ENCODE measurements at regions not wholly inside any gene's neighbourhood (a gene's known extent, or its start where the extent isn't known, plus 50 kb on each side); places are given as distances from the start of the nearest gene placed in this dataset.

DNA sequence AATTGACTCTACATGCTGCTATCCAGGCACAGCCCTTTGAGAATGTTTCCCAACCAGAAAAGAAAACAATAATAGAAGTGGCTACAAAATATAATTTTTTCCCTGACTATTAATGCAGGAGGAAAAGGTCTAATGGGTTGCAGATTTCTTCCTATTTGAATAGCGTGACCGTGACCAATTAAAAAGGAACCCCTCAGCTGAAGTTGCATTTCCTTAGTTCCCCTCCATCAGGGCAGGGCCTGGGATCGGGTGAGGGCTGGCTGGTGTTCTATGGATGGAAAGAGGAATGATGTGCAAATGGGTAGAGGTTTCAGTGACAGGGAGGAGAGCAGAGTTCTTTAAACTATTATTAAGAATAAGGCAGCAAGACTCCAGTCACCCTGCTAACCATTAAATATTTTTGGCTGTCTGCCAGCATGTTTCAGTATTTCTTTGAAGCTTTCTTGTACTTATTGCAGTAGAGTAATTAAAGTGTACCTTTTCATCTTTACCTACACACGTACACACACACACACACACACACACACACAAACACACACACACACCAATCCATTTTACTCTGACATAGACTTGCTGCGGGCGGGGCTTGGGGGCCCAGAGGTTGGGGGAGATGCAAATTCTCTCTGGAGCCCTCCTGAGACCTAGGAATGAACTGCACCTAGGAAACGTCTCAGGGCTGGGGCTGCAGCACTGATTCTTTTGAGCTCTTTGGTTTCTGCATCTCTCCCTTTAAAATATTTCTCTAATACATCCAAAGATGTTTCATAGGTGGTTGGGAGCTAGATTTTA, 154.8 kb upstream of the SLC35B3 start:
- TF ChIP-seq YY1 (IDR thresholded peaks at IDR 0.05; ENCODE audit: low read depth) = no peak

GRCh38 chr6:8588176-8588575, 152.8 kb upstream of the SLC35B3 start:
- TF ChIP-seq YY1 (IDR thresholded peaks at IDR 0.05; ENCODE audit: low read depth) = no peak
- no peak for TF ChIP-seq TEAD4 (IDR thresholded peaks at IDR 0.05)
- no peak for TF ChIP-seq EGR1 (IDR thresholded peaks at IDR 0.05)
- no peak for TF ChIP-seq RAD21 (IDR thresholded peaks at IDR 0.05; ENCODE audit: low read depth)
- TF ChIP-seq, protein P1, sequence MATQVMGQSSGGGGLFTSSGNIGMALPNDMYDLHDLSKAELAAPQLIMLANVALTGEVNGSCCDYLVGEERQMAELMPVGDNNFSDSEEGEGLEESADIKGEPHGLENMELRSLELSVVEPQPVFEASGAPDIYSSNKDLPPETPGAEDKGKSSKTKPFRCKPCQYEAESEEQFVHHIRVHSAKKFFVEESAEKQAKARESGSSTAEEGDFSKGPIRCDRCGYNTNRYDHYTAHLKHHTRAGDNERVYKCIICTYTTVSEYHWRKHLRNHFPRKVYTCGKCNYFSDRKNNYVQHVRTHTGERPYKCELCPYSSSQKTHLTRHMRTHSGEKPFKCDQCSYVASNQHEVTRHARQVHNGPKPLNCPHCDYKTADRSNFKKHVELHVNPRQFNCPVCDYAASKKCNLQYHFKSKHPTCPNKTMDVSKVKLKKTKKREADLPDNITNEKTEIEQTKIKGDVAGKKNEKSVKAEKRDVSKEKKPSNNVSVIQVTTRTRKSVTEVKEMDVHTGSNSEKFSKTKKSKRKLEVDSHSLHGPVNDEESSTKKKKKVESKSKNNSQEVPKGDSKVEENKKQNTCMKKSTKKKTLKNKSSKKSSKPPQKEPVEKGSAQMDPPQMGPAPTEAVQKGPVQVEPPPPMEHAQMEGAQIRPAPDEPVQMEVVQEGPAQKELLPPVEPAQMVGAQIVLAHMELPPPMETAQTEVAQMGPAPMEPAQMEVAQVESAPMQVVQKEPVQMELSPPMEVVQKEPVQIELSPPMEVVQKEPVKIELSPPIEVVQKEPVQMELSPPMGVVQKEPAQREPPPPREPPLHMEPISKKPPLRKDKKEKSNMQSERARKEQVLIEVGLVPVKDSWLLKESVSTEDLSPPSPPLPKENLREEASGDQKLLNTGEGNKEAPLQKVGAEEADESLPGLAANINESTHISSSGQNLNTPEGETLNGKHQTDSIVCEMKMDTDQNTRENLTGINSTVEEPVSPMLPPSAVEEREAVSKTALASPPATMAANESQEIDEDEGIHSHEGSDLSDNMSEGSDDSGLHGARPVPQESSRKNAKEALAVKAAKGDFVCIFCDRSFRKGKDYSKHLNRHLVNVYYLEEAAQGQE (IDR thresholded peaks at IDR 0.05; ENCODE audit: low read depth) = no peak
- no peak for TF ChIP-seq NFIC (IDR thresholded peaks at IDR 0.05)
- TF ChIP-seq, protein P2, sequence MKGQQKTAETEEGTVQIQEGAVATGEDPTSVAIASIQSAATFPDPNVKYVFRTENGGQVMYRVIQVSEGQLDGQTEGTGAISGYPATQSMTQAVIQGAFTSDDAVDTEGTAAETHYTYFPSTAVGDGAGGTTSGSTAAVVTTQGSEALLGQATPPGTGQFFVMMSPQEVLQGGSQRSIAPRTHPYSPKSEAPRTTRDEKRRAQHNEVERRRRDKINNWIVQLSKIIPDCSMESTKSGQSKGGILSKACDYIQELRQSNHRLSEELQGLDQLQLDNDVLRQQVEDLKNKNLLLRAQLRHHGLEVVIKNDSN (IDR thresholded peaks at IDR 0.05) = no peak
- TF ChIP-seq CEBPB (IDR thresholded peaks at IDR 0.05) = no peak
- TF ChIP-seq ZBTB7A (IDR thresholded peaks at IDR 0.05; ENCODE audit: low read depth) = no peak
- TF ChIP-seq TAF1 (IDR thresholded peaks at IDR 0.05; ENCODE audit: low read depth) = no peak
- TF ChIP-seq TCF12 (IDR thresholded peaks at IDR 0.05; ENCODE audit: low read depth) = no peak
- TF ChIP-seq CREB1 (IDR thresholded peaks at IDR 0.05; ENCODE audit: low read depth) = no peak
- TF ChIP-seq, protein P3, sequence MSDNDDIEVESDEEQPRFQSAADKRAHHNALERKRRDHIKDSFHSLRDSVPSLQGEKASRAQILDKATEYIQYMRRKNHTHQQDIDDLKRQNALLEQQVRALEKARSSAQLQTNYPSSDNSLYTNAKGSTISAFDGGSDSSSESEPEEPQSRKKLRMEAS (IDR thresholded peaks at IDR 0.05) = no peak

DNA sequence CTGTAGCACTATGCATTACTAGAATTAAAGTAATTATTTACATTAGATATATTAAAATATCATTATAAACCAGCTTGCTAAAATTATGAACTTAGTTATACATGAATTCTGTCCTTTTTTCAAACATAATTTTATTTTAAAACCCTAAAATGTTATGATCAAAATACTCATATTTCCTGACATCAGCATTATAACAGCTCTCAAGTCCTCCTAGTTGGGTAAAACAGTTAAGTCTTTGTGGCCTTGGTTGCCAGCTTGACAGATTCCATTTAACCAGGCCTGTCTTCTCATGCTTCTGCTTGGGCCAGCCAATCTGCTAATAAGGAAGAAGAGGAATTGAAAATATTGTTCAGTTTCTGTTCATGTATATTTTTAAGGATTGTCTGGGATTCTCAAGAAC, 147.9 kb upstream of the SLC35B3 start:
- TF ChIP-seq NFIC (IDR thresholded peaks at IDR 0.05) (no peak), EP300 (IDR thresholded peaks at IDR 0.05; ENCODE audit: borderline replicate concordance) (no peak), TEAD4 (IDR thresholded peaks at IDR 0.05) (no peak), TCF12 (IDR thresholded peaks at IDR 0.05; ENCODE audit: low read depth) (no peak), ZBTB7A (IDR thresholded peaks at IDR 0.05; ENCODE audit: low read depth) (no peak), RAD21 (IDR thresholded peaks at IDR 0.05; ENCODE audit: low read depth) (no peak)
- TF ChIP-seq, protein P2 (IDR thresholded peaks at IDR 0.05) = no peak
- TF ChIP-seq, protein P1 (IDR thresholded peaks at IDR 0.05; ENCODE audit: low read depth) = no peak

- TF ChIP-seq CEBPB (IDR thresholded peaks at IDR 0.05) (no peak), YY1 (IDR thresholded peaks at IDR 0.05; ENCODE audit: low read depth) (no peak), RAD21 (IDR thresholded peaks at IDR 0.05; ENCODE audit: low read depth) (no peak)
- TF ChIP-seq, protein P3 (IDR thresholded peaks at IDR 0.05) = no peak
- TF ChIP-seq, protein P2 (IDR thresholded peaks at IDR 0.05) = no peak
- TF ChIP-seq, protein P1 (IDR thresholded peaks at IDR 0.05; ENCODE audit: low read depth) = no peak
These were observed 144.0 kb upstream of the SLC35B3 start for GRCh38 chr6:8579372-8579771.

DNA sequence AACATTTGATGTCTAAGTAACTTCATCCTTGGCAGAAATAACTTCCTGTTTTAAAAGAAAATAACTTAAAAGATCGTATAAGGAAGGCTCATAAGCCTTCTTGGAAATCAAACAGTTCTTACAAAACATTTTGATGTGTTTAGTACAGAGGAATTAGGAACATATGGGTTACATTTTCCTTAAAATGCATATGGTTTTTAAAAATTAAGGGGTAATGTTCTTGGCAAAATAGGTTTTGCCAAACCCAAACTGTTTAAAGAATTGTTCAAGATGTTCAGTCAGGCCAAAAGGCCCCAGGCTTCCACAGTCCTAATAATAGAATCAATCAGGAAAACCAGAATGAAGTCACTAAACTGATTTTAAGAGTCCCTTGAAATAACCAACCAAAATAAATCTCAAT, 142.7 kb upstream of the SLC35B3 start:
- TF ChIP-seq FOXM1 (IDR thresholded peaks at IDR 0.05; ENCODE audit: borderline replicate concordance, low read depth) (no peak), EGR1 (IDR thresholded peaks at IDR 0.05) (no peak), CEBPB (IDR thresholded peaks at IDR 0.05) (no peak), ZBTB7A (IDR thresholded peaks at IDR 0.05; ENCODE audit: low read depth) (no peak), EP300 (IDR thresholded peaks at IDR 0.05; ENCODE audit: borderline replicate concordance) (no peak)

Measured in Ishikawa (cell line).